ENCODE measurements at regions not wholly inside any gene's neighbourhood (a gene's known extent, or its start where the extent isn't known, plus 50 kb on each side); places are given as distances from the start of the nearest gene placed in this dataset.

- no peak for DNase-seq (ENCODE audit: low read depth in 1 of 2, low spot score in 1 of 2)
Observed at GRCh38 chr12:124107351-124107750, 134.3 kb downstream of the ZNF664 start.

GRCh38 chr12:124109760-124110159 is 136.7 kb downstream of the ZNF664 start:
- 10% methylated on average over 3 of the region's 3 CpGs for WGBS (ENCODE audit: missing lambda C conversion rate)
- Histone ChIP-seq H3K27ac (no peak overlapping the region), H3K4me1 (no peaks in the 10 kb centered on the region), H3K4me3 (no peak overlapping the region), H3K4me2 (no peak overlapping the region), H3K9me3 (peaks cover 5% of the 10 kb centered on the region; the same call in 1 of the 3 replicates)
- POLR2A ChIA-PET, result no interaction called here
- TF ChIP-seq USF2 (IDR thresholded peaks at IDR 0.05) (peak; percentile 86), RNF2 (IDR thresholded peaks at IDR 0.05; ENCODE audit: borderline replicate concordance, low read depth) (no peak), TP53 (CRISPR knock-in tag; IDR thresholded peaks at IDR 0.05) (no peak)
- peak; percentile 71 to 76 for DNase-seq (ENCODE audit: low read depth in 1 of 2, low spot score in 1 of 2)
- FAIRE-seq, result peak; percentile 46
- CTCF ChIA-PET, result no interaction called here
- ATAC-seq, result peak; percentile 85 to 98

More at GRCh38 chr12:124107351-124107750, 134.3 kb downstream of the ZNF664 start:
- ChIA-PET CTCF (interaction anchor here (1.0 to 1.3 kb wide), 4 partner anchors 54 to 214 kb away, joined by 3 read pairs; no protein-coding TSS in a partner anchor), POLR2A (no interaction called here)
- no peak overlapping the region for H3K27ac ChIP-seq
- TF ChIP-seq RFX5 (IDR thresholded peaks at IDR 0.05) (no peak), RARB (CRISPR knock-in tag; IDR thresholded peaks at IDR 0.05) (no peak), ESRRA (IDR thresholded peaks at IDR 0.05; ENCODE audit: borderline replicate concordance, low read length) (no peak), GATA3 (IDR thresholded peaks at IDR 0.05; ENCODE audit: borderline replicate concordance) (no peak), NFE2L2 (conservative IDR thresholded peaks at IDR 0.05; ENCODE audit: low read length) (no peak), NR3C1 (IDR thresholded peaks at IDR 0.05) (no peak), PBX3 (IDR thresholded peaks at IDR 0.05) (no peak), ZNF302 (CRISPR knock-in tag; IDR thresholded peaks at IDR 0.05) (no peak), JUN (IDR thresholded peaks at IDR 0.05) (no peak), EHF (CRISPR knock-in tag; IDR thresholded peaks at IDR 0.05) (no peak), HDAC2 (IDR thresholded peaks at IDR 0.05) (no peak)
- no peak overlapping the region for H3K4me3 ChIP-seq
- 58% methylated on average over 4 of the region's 4 CpGs for WGBS (ENCODE audit: missing lambda C conversion rate)
- H3K4me2 ChIP-seq, result no peak overlapping the region
- ATAC-seq (no peak), FAIRE-seq (no peak)
- no peaks in the 10 kb centered on the region for H3K9me3 ChIP-seq
- H3K4me1 ChIP-seq, result no peaks in the 10 kb centered on the region

GRCh38 chr12:124110372-124110883 is 137.4 kb downstream of the ZNF664 start:
- 93% methylated on average over 2 of the region's 2 CpGs for WGBS (ENCODE audit: missing lambda C conversion rate)
- POLR2A ChIA-PET, result no interaction called here
- no peak; a peak in 1 of 6 replicates for ATAC-seq

GRCh38 chr12:124111006-124111405 is 138.0 kb downstream of the ZNF664 start:
- Histone ChIP-seq H3K4me3 (no peak overlapping the region), H3K9me3 (peaks cover 5% of the 10 kb centered on the region; the same call in 1 of the 3 replicates), H3K4me1 (no peaks in the 10 kb centered on the region), H3K4me2 (no peak overlapping the region), H3K27ac (no peak overlapping the region)
- no peak for FAIRE-seq
- no peak for DNase-seq (ENCODE audit: low read depth in 1 of 2, low spot score in 1 of 2)
- ChIA-PET POLR2A (no interaction called here), CTCF (no interaction called here)
- WGBS (ENCODE audit: missing lambda C conversion rate), result 74% methylated on average over 5 of the region's 5 CpGs
- no peak for ATAC-seq
- TF ChIP-seq NR3C1 (IDR thresholded peaks at IDR 0.05) (no peak), CHD4 (IDR thresholded peaks at IDR 0.05; ENCODE audit: borderline replicate concordance) (no peak), RFX5 (IDR thresholded peaks at IDR 0.05) (no peak), SMC3 (IDR thresholded peaks at IDR 0.05) (no peak), FOSB (CRISPR knock-in tag; IDR thresholded peaks at IDR 0.05) (no peak), RNF2 (IDR thresholded peaks at IDR 0.05; ENCODE audit: borderline replicate concordance, low read depth) (no peak), NFE2L2 (conservative IDR thresholded peaks at IDR 0.05; ENCODE audit: low read length) (no peak)

More at GRCh38 chr12:124110372-124110883, 137.4 kb downstream of the ZNF664 start:
- CTCF ChIA-PET, result no interaction called here
- no peak overlapping the region for H3K4me2 ChIP-seq
- no peak overlapping the region for H3K4me3 ChIP-seq
- no peak for FAIRE-seq
- no peaks in the 10 kb centered on the region for H3K4me1 ChIP-seq
- H3K9me3 ChIP-seq, result peaks cover 5% of the 10 kb centered on the region; the same call in 1 of the 3 replicates
- no peak overlapping the region for H3K27ac ChIP-seq
- TF ChIP-seq RAD21 (conservative IDR thresholded peaks at IDR 0.05 in 1 of 2, IDR thresholded peaks at IDR 0.05 in 1 of 2), result no peak
- TF ChIP-seq RARB (CRISPR knock-in tag; IDR thresholded peaks at IDR 0.05), result no peak
- TF ChIP-seq NPAS2 (CRISPR knock-in tag; IDR thresholded peaks at IDR 0.05; ENCODE audit: borderline replicate concordance), result no peak
- no peak for TF ChIP-seq ZC3H11A (IDR thresholded peaks at IDR 0.05)
- TF ChIP-seq, protein P1, sequence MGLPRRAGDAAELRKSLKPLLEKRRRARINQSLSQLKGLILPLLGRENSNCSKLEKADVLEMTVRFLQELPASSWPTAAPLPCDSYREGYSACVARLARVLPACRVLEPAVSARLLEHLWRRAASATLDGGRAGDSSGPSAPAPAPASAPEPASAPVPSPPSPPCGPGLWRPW (IDR thresholded peaks at IDR 0.05), result no peak
- no peak for TF ChIP-seq CHD2 (IDR thresholded peaks at IDR 0.05; ENCODE audit: low read length, partially characterized antibody)
- TF ChIP-seq FOSL2 (IDR thresholded peaks at IDR 0.05), result no peak
- TF ChIP-seq FOSL2 (CRISPR knock-in tag; IDR thresholded peaks at IDR 0.05), result no peak
- TF ChIP-seq SMC3 (IDR thresholded peaks at IDR 0.05), result no peak
- TF ChIP-seq CBX8 (IDR thresholded peaks at IDR 0.05), result no peak
- no peak for DNase-seq (ENCODE audit: low read depth in 1 of 2, low spot score in 1 of 2)
